ENCODE measurements at regions not wholly inside any gene's neighbourhood (a gene's known extent, or its start where the extent isn't known, plus 50 kb on each side); places are given as distances from the start of the nearest gene placed in this dataset.

DNA sequence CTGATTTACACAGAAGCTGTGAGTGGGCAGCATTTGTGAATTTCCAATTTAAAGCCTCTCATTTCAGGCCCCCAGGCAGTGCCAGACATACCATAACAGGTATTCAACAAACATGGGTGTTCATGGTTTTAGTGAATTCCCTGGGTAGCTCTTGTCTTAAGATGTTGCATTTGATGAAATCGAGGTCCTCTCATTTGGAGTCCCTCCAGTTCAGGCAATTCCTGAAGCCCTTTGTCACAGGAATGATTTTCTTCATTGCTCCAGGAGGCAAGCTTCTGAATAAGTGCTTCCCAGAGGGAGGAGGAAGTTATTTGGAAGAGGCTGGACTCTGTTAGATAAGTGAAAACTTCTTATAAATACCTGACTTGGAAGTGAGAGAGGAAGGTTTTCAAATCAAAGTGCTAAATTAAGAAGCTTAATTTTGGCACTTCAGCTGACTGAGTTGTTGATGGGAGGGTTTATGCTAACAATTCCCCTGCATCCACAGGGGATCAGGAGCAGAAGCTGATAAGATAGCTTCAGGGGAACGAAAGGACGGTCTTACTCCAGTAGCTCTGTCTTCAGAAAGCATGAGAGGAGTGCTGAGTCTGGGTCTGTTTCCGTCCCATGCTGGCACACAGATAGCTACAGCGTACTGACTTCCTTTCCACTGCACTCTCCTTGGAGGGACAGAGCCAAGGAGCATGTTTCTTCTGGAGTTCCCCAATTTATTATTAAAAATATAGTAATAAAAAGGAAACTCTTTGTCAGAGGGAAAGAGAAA lies 543.1 kb downstream of the GBA3 start:
- no peak for ATAC-seq
- POLR2A ChIA-PET = no interaction called here
- H3K4me3 Mint-ChIP-seq = no peak overlapping the region

DNA sequence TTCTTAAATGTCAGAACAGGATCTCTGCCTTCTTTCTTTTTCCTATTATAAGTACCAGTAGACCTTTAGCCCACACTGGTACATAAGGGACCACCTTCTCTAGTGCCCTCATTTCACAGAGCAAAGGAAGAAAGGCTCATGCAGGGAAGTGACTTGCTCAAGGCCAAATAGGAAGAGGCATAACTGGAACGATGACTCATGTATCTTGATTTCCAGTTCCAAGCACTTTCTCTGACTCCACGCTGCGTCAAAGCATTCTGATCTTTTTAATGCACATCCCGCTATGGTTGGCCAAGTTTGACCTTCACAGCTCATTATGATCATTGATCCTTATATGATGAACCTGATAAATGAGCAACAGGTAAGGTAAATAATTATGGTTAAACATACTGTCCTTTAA lies 542.0 kb downstream of the GBA3 start:
- Mint-ChIP-seq H3K9me3 (peaks cover 0 to 3% (median 0%) of the 10 kb centered on the region in 9 donors), H3K4me3 (no peak overlapping the region), H3K27ac (no peak overlapping the region), H3K4me1 (no peaks in the 10 kb centered on the region), H3K27me3 (no peaks in the 10 kb centered on the region), H3K36me3 (no peaks in the 10 kb centered on the region)
- DNase-seq (no peak), ATAC-seq (no peak)
- POLR2A ChIA-PET = no interaction called here

More for the DNA sequence above, 543.1 kb downstream of the GBA3 start:
- Mint-ChIP-seq H3K36me3 (no peaks in the 10 kb centered on the region), H3K9me3 (peaks cover 0 to 7% (median 0%) of the 10 kb centered on the region in 9 donors), H3K27me3 (no peaks in the 10 kb centered on the region), H3K27ac (no peak overlapping the region), H3K4me1 (no peaks in the 10 kb centered on the region)
- no peak for DNase-seq

- no peak overlapping the region for H3K4me3 Mint-ChIP-seq
- ATAC-seq = no peak
Measured at GRCh38 chr4:23234018-23234417, 541.3 kb downstream of the GBA3 start.

DNA sequence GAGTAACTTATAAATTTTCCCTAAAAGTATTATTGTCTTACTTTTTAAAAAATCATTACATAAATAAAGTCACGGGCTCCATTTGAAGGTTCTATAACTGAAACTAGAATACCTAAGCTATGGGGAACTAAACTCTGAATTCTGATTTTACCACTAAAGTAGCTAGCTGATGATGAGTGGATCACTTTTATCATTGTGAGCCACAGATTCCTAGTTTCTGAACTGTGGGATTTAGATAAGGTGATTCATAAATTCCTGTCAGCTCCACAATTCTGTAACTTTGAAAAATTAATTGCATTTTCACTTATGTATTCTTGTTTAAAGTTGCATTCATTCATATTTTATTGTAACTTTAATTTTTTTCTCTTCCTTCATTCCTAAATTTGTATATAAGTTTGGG lies 540.9 kb downstream of the GBA3 start:
- peaks cover 0 to 3% (median 0%) of the 10 kb centered on the region in 9 donors for H3K9me3 Mint-ChIP-seq
- POLR2A ChIA-PET = no interaction called here
- no peaks in the 10 kb centered on the region for H3K4me1 Mint-ChIP-seq
- H3K27me3 Mint-ChIP-seq = no peaks in the 10 kb centered on the region
- H3K36me3 Mint-ChIP-seq = no peaks in the 10 kb centered on the region
- H3K4me3 Mint-ChIP-seq = no peak overlapping the region
- ATAC-seq = no peak
- no peak overlapping the region for H3K27ac Mint-ChIP-seq
- DNase-seq = no peak

More at GRCh38 chr4:23234018-23234417, 541.3 kb downstream of the GBA3 start:
- H3K9me3 Mint-ChIP-seq = peaks cover 0 to 3% (median 0%) of the 10 kb centered on the region in 9 donors
- no peak overlapping the region for H3K27ac Mint-ChIP-seq
- no peak for DNase-seq
- H3K4me1 Mint-ChIP-seq = no peaks in the 10 kb centered on the region
- no peaks in the 10 kb centered on the region for H3K27me3 Mint-ChIP-seq
- POLR2A ChIA-PET = no interaction called here
- H3K36me3 Mint-ChIP-seq = no peaks in the 10 kb centered on the region

- Mint-ChIP-seq H3K4me1 (no peaks in the 10 kb centered on the region), H3K27me3 (no peaks in the 10 kb centered on the region), H3K36me3 (no peaks in the 10 kb centered on the region), H3K27ac (no peak overlapping the region), H3K4me3 (no peak overlapping the region), H3K9me3 (peaks cover 0 to 3% (median 0%) of the 10 kb centered on the region in 9 donors)
- DNase-seq (no peak), ATAC-seq (no peak)
- POLR2A ChIA-PET = no interaction called here
Measured at GRCh38 chr4:23232987-23233386, 540.2 kb downstream of the GBA3 start.

GRCh38 chr4:23225564-23225963 lies 532.8 kb downstream of the GBA3 start:
- H3K36me3 Mint-ChIP-seq = no peaks in the 10 kb centered on the region
- no peak overlapping the region for H3K27ac Mint-ChIP-seq
- DNase-seq (no peak), ATAC-seq (no peak)
- POLR2A ChIA-PET = no interaction called here
- peaks cover 0 to 11% (median 0%) of the 10 kb centered on the region in 9 donors for H3K9me3 Mint-ChIP-seq
- no peaks in the 10 kb centered on the region for H3K4me1 Mint-ChIP-seq
- no peak overlapping the region for H3K4me3 Mint-ChIP-seq
- peaks cover 0 to 4% (median 0%) of the 10 kb centered on the region in 5 donors for H3K27me3 Mint-ChIP-seq

DNA sequence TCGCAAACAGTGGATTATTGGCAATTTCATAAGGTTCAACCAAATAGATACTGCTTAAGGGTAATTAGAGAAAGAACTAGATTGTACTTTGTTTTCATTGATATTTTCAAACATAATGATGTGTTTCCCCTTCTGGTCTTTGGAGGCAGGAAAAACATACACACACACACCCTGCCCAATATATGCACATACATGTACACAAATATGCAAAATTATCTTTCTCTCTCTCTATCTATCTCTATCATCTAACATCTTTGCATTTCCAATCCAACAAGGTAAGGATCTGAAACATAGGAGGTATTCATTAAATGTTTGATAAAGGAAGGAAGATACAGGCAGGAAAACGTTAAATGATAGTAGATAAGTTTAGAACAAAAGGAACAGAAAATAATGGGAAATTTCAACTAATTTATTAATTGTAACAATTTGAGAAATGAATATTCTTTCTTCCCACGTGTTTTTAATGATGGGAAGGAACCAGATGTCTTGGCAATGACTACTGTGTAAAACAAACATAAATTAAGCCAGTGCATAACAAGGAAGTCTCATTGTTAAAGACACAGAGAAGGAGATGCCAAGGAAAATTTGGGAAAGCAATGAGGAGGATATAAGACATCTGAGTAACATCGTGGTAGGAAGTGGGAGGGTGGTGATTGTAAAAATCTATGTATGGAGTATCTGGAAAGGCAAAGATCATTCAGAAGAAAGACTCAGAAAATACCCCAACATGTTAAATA lies 532.1 kb downstream of the GBA3 start:
- Mint-ChIP-seq H3K9me3 (peaks cover 0 to 11% (median 0%) of the 10 kb centered on the region in 9 donors), H3K4me3 (no peak overlapping the region), H3K27ac (no peak overlapping the region), H3K36me3 (no peaks in the 10 kb centered on the region), H3K27me3 (peaks cover 0 to 4% (median 0%) of the 10 kb centered on the region in 5 donors), H3K4me1 (no peaks in the 10 kb centered on the region)
- DNase-seq (no peak), ATAC-seq (no peak)
- POLR2A ChIA-PET = no interaction called here

GRCh38 chr4:23220911-23221310 lies 528.2 kb downstream of the GBA3 start:
- Mint-ChIP-seq H3K4me3 (no peak overlapping the region), H3K36me3 (no peaks in the 10 kb centered on the region), H3K27ac (no peak overlapping the region), H3K27me3 (peaks cover 0 to 9% (median 1%) of the 10 kb centered on the region in 5 donors), H3K9me3 (peaks cover 0 to 7% (median 0%) of the 10 kb centered on the region in 9 donors), H3K4me1 (no peaks in the 10 kb centered on the region)
- no peak for ATAC-seq
- POLR2A ChIA-PET = no interaction called here
- no peak for DNase-seq

DNA sequence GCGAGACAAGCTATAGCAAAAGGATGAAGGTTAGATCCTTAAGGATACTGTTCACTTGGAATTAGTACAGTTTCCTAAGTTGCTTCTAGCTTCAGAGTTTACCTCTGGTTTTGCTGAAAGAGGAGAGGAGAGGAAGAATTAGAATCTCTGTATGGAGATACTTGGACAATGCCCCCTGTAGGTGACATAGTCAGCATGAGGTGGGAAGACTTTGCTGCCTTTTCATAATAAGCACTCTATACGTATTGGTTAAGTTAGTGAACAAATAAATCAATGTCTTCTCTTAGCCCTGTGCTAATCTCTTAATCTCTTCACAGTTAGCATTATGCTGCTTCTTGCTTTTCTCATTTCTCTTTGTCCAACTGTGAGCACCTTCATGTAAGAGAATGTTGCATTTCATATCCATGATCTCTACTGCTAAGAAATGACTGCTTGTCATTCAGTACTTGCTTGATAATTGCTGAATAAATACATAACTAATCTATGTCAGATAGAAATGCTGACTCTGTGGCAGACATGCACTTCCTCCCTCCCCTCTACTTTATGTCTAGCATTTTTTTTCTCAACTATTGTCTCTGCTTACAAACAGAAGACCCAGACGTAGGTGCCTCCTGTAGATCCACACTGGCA lies 527.2 kb downstream of the GBA3 start:
- no peak for ATAC-seq
- H3K36me3 Mint-ChIP-seq = no peaks in the 10 kb centered on the region
- POLR2A ChIA-PET = no interaction called here

DNA sequence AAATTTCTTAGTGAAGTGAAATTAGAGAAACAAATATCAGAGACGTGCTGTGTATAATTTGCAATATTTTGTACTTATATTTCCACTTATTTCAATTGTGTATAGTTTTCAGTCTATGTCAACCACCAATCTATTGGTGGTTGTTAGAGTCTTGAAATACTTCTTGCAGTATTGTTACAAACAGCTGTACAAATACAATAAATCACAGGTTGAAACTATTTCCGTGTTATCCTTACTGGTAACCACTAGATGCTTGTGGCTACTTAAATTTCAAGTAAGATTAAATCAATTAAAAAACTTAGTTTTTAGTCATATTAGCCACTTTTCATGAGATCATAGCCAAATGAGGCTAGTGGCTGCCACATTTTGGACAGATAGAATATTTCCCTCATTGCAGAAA lies 520.5 kb downstream of the GBA3 start:
- no peak for ATAC-seq
- H3K4me3 Mint-ChIP-seq = no peak overlapping the region
- no peak for DNase-seq
- H3K4me1 Mint-ChIP-seq = no peaks in the 10 kb centered on the region
- H3K27ac Mint-ChIP-seq = no peak overlapping the region
- POLR2A ChIA-PET = no interaction called here
- H3K36me3 Mint-ChIP-seq = no peaks in the 10 kb centered on the region
- peaks cover 0 to 9% (median 0%) of the 10 kb centered on the region in 5 donors for H3K27me3 Mint-ChIP-seq
- H3K9me3 Mint-ChIP-seq = peaks cover 0 to 2% (median 0%) of the 10 kb centered on the region in 9 donors

More for the DNA sequence above, 527.2 kb downstream of the GBA3 start:
- H3K4me1 Mint-ChIP-seq = no peaks in the 10 kb centered on the region
- no peak overlapping the region for H3K4me3 Mint-ChIP-seq
- DNase-seq = no peak
- peaks cover 0 to 9% (median 1%) of the 10 kb centered on the region in 5 donors for H3K27me3 Mint-ChIP-seq
- H3K9me3 Mint-ChIP-seq = peaks cover 0 to 7% (median 0%) of the 10 kb centered on the region in 9 donors
- no peak overlapping the region for H3K27ac Mint-ChIP-seq

GRCh38 chr4:23212558-23212957 lies 519.8 kb downstream of the GBA3 start:
- ATAC-seq = no peak
- H3K36me3 Mint-ChIP-seq = no peaks in the 10 kb centered on the region
- peaks cover 0 to 9% (median 0%) of the 10 kb centered on the region in 5 donors for H3K27me3 Mint-ChIP-seq

DNA sequence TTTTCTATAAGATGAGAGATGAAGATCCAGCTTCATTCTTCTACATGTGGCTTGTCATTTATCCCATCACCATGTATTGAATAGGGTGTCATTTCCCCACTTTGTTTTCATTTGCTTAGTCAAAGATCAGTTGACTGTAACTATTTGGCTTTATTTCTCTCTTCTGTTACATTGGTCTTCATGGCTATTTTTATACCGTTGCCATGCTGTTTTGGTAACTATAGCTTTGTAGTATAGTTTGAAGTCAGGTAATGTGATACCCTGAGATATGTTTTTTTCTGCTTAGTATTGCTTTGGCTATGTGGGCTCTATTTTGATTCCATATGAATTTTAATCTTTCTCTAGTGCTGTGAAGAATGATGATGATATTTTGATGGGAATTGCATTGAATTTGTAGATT lies 514.3 kb downstream of the GBA3 start:
- no peak overlapping the region for H3K4me3 Mint-ChIP-seq
- ATAC-seq (no peak), DNase-seq (no peak)
- H3K9me3 Mint-ChIP-seq = peaks cover 2 to 21% (median 10%) of the 10 kb centered on the region in 9 donors
- H3K27me3 Mint-ChIP-seq = peaks cover 0 to 5% (median 0%) of the 10 kb centered on the region in 5 donors
- no peaks in the 10 kb centered on the region for H3K36me3 Mint-ChIP-seq
- H3K27ac Mint-ChIP-seq = no peak overlapping the region
- H3K4me1 Mint-ChIP-seq = no peaks in the 10 kb centered on the region
- POLR2A ChIA-PET = no interaction called here

More at GRCh38 chr4:23212558-23212957, 519.8 kb downstream of the GBA3 start:
- H3K9me3 Mint-ChIP-seq = peaks cover 0 to 3% (median 0%) of the 10 kb centered on the region in 9 donors
- POLR2A ChIA-PET = no interaction called here
- H3K4me3 Mint-ChIP-seq = no peak overlapping the region
- DNase-seq = no peak
- H3K4me1 Mint-ChIP-seq = no peaks in the 10 kb centered on the region
- no peak overlapping the region for H3K27ac Mint-ChIP-seq

- POLR2A ChIA-PET = no interaction called here
- H3K9me3 Mint-ChIP-seq = peaks cover 0 to 21% (median 10%) of the 10 kb centered on the region in 9 donors
- H3K36me3 Mint-ChIP-seq = no peaks in the 10 kb centered on the region
- no peaks in the 10 kb centered on the region for H3K4me1 Mint-ChIP-seq
- H3K27ac Mint-ChIP-seq = no peak overlapping the region
- DNase-seq (no peak), ATAC-seq (no peak)
- no peak overlapping the region for H3K4me3 Mint-ChIP-seq
- peaks cover 0 to 2% (median 0%) of the 10 kb centered on the region in 5 donors for H3K27me3 Mint-ChIP-seq
Measured at GRCh38 chr4:23202712-23203247, 510.0 kb downstream of the GBA3 start.

All from naive thymus-derived CD8-positive, alpha-beta T cell (primary cell).